ENCODE measurements at regions not wholly inside any gene's neighbourhood (a gene's known extent, or its start where the extent isn't known, plus 50 kb on each side); places are given as distances from the start of the nearest gene placed in this dataset.

DNA sequence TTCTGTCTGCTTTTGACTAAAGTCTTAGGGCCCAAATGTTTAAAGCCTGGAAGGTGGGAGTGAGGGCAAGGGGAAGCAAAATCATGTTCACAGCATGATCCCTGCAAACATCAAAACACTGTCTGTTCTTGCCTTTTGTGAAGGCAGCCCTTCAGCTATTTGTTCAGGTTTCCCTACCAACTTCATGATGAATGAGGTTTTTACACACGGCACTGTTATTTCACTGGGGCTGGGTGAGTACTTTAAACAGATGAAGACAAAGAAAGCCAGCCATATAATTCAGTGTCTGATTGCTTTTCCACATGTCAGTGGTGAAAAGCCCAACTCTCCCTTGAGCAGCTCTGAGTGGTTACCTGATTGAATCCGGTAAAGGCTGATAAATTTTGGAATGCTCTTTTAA lies 224.7 kb upstream of the GRAMD2B start:
- H3K27ac Mint-ChIP-seq (ENCODE audit: unreplicated experiment): no peak overlapping the region
- H3K4me3 Mint-ChIP-seq (ENCODE audit: unreplicated experiment): no peak overlapping the region
- H3K4me1 ChIP-seq: no peaks in the 10 kb centered on the region
- ChIA-PET POLR2A (no interaction called here), CTCF (no interaction called here)
- H3K27me3 Mint-ChIP-seq (ENCODE audit: insufficient read depth, unreplicated experiment): no peaks in the 10 kb centered on the region
- no peaks in the 10 kb centered on the region for H3K9me3 Mint-ChIP-seq (ENCODE audit: unreplicated experiment)
- TF ChIP-seq, protein P1, sequence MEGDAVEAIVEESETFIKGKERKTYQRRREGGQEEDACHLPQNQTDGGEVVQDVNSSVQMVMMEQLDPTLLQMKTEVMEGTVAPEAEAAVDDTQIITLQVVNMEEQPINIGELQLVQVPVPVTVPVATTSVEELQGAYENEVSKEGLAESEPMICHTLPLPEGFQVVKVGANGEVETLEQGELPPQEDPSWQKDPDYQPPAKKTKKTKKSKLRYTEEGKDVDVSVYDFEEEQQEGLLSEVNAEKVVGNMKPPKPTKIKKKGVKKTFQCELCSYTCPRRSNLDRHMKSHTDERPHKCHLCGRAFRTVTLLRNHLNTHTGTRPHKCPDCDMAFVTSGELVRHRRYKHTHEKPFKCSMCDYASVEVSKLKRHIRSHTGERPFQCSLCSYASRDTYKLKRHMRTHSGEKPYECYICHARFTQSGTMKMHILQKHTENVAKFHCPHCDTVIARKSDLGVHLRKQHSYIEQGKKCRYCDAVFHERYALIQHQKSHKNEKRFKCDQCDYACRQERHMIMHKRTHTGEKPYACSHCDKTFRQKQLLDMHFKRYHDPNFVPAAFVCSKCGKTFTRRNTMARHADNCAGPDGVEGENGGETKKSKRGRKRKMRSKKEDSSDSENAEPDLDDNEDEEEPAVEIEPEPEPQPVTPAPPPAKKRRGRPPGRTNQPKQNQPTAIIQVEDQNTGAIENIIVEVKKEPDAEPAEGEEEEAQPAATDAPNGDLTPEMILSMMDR (IDR thresholded peaks at IDR 0.05; ENCODE audit: insufficient read depth in 1 of 2, low read depth in 1 of 2, low read length in 1 of 2, severe bottlenecking in 1 of 2, unreplicated experiment in 1 of 2): no peak
- H3K27me3 ChIP-seq (replicated peaks; ENCODE audit: control insufficient read depth, insufficient read depth, low read length): no peaks in the 10 kb centered on the region
- H3K4me1 Mint-ChIP-seq (ENCODE audit: low read depth, unreplicated experiment): no peaks in the 10 kb centered on the region
- no TSS peak for BruUV-seq (replicated peaks)
- intact Hi-C loops (cut with micrococcal nuclease; ENCODE audit: unreplicated experiment): no loop called here
- H3K4me3 ChIP-seq (ENCODE audit: low read depth, low read length): no peak overlapping the region
- no peaks in the 10 kb centered on the region for H3K36me3 ChIP-seq (ENCODE audit: control insufficient read depth, insufficient read depth, low read length)
- DNase-seq: no peak
- H3K36me3 Mint-ChIP-seq (ENCODE audit: insufficient read depth, unreplicated experiment): no peaks in the 10 kb centered on the region
- H3K9me3 ChIP-seq: peaks cover 4% of the 10 kb centered on the region; the same call in 1 of the 2 replicates

DNA sequence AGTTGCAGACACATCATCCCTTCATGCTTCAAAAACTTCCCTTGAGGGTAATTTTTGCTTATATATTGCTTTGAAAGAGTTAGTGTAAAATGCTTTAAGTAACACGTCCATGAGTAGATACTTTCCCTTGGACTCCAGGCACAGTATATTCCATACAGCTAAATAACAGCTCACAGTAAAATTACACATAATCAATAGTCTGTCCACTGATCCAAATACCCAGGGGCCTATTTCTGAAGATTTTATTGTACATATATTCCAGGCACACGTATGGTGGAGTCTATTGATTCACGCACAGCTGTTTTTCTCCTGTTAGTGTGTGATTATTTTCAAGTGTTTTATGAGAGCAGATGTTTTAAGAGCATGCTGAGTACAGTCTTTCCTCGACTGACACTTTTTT lies 223.7 kb upstream of the GRAMD2B start:
- ChIA-PET CTCF (no interaction called here), POLR2A (no interaction called here)
- H3K4me1 Mint-ChIP-seq (ENCODE audit: low read depth, unreplicated experiment): no peaks in the 10 kb centered on the region
- H3K4me3 ChIP-seq (ENCODE audit: low read depth, low read length): no peak overlapping the region
- TF ChIP-seq, protein P1 (IDR thresholded peaks at IDR 0.05; ENCODE audit: insufficient read depth in 1 of 2, low read depth in 1 of 2, low read length in 1 of 2, severe bottlenecking in 1 of 2, unreplicated experiment in 1 of 2): no peak
- no peaks in the 10 kb centered on the region for H3K4me1 ChIP-seq
- H3K27me3 Mint-ChIP-seq (ENCODE audit: insufficient read depth, unreplicated experiment): no peaks in the 10 kb centered on the region
- no peaks in the 10 kb centered on the region for H3K36me3 Mint-ChIP-seq (ENCODE audit: insufficient read depth, unreplicated experiment)
- H3K27ac Mint-ChIP-seq (ENCODE audit: unreplicated experiment): no peak overlapping the region
- peaks cover 4% of the 10 kb centered on the region; the same call in 1 of the 2 replicates for H3K9me3 ChIP-seq
- no peak for DNase-seq
- H3K36me3 ChIP-seq (ENCODE audit: control insufficient read depth, insufficient read depth, low read length): no peaks in the 10 kb centered on the region
- no peak overlapping the region for H3K4me3 Mint-ChIP-seq (ENCODE audit: unreplicated experiment)
- no peaks in the 10 kb centered on the region for H3K9me3 Mint-ChIP-seq (ENCODE audit: unreplicated experiment)
- H3K27me3 ChIP-seq (replicated peaks; ENCODE audit: control insufficient read depth, insufficient read depth, low read length): no peaks in the 10 kb centered on the region
- intact Hi-C loops (cut with micrococcal nuclease; ENCODE audit: unreplicated experiment): no loop called here
- no TSS peak for BruUV-seq (replicated peaks)

- no peak for DNase-seq
- no peaks in the 10 kb centered on the region for H3K4me1 Mint-ChIP-seq (ENCODE audit: low read depth, unreplicated experiment)
- peaks cover 16% of the 10 kb centered on the region for H3K27me3 Mint-ChIP-seq (ENCODE audit: insufficient read depth, unreplicated experiment)
- H3K27ac Mint-ChIP-seq (ENCODE audit: unreplicated experiment): no peak overlapping the region
- ChIA-PET CTCF (no interaction called here), POLR2A (no interaction called here)
- Histone ChIP-seq H3K4me3 (ENCODE audit: low read depth, low read length) (no peak overlapping the region), H3K9me3 (no peaks in the 10 kb centered on the region), H3K36me3 (ENCODE audit: control insufficient read depth, insufficient read depth, low read length) (no peaks in the 10 kb centered on the region), H3K27me3 (replicated peaks; ENCODE audit: control insufficient read depth, insufficient read depth, low read length) (no peaks in the 10 kb centered on the region), H3K4me1 (no peaks in the 10 kb centered on the region)
- intact Hi-C loops (cut with micrococcal nuclease; ENCODE audit: unreplicated experiment): no loop called here
- no peaks in the 10 kb centered on the region for H3K36me3 Mint-ChIP-seq (ENCODE audit: insufficient read depth, unreplicated experiment)
- H3K4me3 Mint-ChIP-seq (ENCODE audit: unreplicated experiment): no peak overlapping the region
- no peaks in the 10 kb centered on the region for H3K9me3 Mint-ChIP-seq (ENCODE audit: unreplicated experiment)
- no TSS peak for BruUV-seq (replicated peaks)
- TF ChIP-seq, protein P1 (IDR thresholded peaks at IDR 0.05; ENCODE audit: insufficient read depth in 1 of 2, low read depth in 1 of 2, low read length in 1 of 2, severe bottlenecking in 1 of 2, unreplicated experiment in 1 of 2): no peak
Observed at GRCh38 chr5:126208691-126209090, 214.5 kb upstream of the GRAMD2B start.
